K562 (cell line): ENCODE measurements at regions not wholly inside any gene's neighbourhood (a gene's known extent, or its start where the extent isn't known, plus 50 kb on each side); places are given as distances from the start of the nearest gene placed in this dataset.

ENCODE experiments used
- ATAC-seq: fragments of 200-7000 bp; cut with Tn5 transposase; 3 replicates; pipeline ENCODE4 v1.9.1; 2020; ENCODE audit warnings: moderate library complexity
- BruUV-seq: library from RNA; stranded (reverse); fragments of 400-500 nt; replicated peaks from 2 replicates; lab custom pipeline; 2021; lab: Mats Ljungman, UMichigan
- CTCF ChIA-PET: fragments of 300-600 bp; formaldehyde crosslinking; extraction: SDS; loops from one replicate; lab custom pipeline; 2021; ENCODE audit warnings: low intra/inter-chr PET ratio; lab: Yijun Ruan, JAX
- POLR2A ChIA-PET: fragments of 300-600, 350-650 bp; sonication (Branson Sonifier 250); formaldehyde crosslinking; extraction: SDS; loops from one replicate; lab custom pipeline; 2021; ENCODE audit warnings: antibody characterized with exemption, inconsistent platforms; lab: Yijun Ruan, JAX
- DNase-seq, 4 experiments: peaks; one replicate each; pipeline versions ENCODE4 v3.0.0 to v3.0.0-alpha.2; 2011 to 2018; ENCODE audit warnings: low spot score in 3 of 4, mixed read lengths in 3 of 4; ENCODE audit errors: extremely low read depth in 1 of 4
- FAIRE-seq: peaks from 2 replicates; lab custom pipeline; 2011; peaks lifted over from hg19 to GRCh38; lab: Jason Lieb, UNC
- H2AFZ ChIP-seq: 2 replicates; pipeline ENCODE4 v1.6.0; 2011; ENCODE audit warnings: low read depth, low read length, control low read depth, inconsistent platforms
- H3K27ac ChIP-seq: fragments of 200-600 bp; 3 replicates; pipeline ENCODE4 v1.8.0; 2011; ENCODE audit warnings: low read depth, mild to moderate bottlenecking, control low read depth, inconsistent platforms, low read length, moderate library complexity, mixed read lengths; ENCODE audit errors: extremely low read depth
- H3K27me3 ChIP-seq, 2 experiments: fragments of 300-600 bp in 1 of 2; 2 replicates in 1 of 2; 3 replicates in 1 of 2; pipeline versions ENCODE4 v1.6.0 to v1.8.0; 2011; ENCODE audit warnings: inconsistent platforms in 2 of 2, low read length in 2 of 2, mild to moderate bottlenecking in 1 of 2, mixed read lengths in 1 of 2, moderate library complexity in 1 of 2; ENCODE audit not compliant: control insufficient read depth in 2 of 2, insufficient read depth in 2 of 2
- H3K36me3 ChIP-seq: fragments of 300-600 bp; 3 replicates; pipeline ENCODE4 v1.8.0; 2011; ENCODE audit warnings: mild to moderate bottlenecking, low read length, inconsistent platforms; ENCODE audit not compliant: control insufficient read depth, insufficient read depth
- H3K4me1 ChIP-seq, 2 experiments: fragments of 200-600 bp in 1 of 2; replicated peaks in 1 of 2; 2 replicates in 1 of 2; 3 replicates in 1 of 2; pipeline versions ENCODE4 v1.5.1 to v1.8.0; 2011; ENCODE audit warnings: inconsistent platforms in 2 of 2, low read length in 2 of 2, mild to moderate bottlenecking in 1 of 2, mixed read lengths in 1 of 2, moderate library complexity in 1 of 2; ENCODE audit not compliant: control insufficient read depth in 2 of 2, insufficient read depth in 2 of 2
- H3K4me2 ChIP-seq: 2 replicates; pipeline ENCODE4 v1.6.1; 2011; ENCODE audit warnings: low read length, control low read depth, inconsistent platforms, mixed read lengths; ENCODE audit not compliant: insufficient read depth
- H3K4me3 ChIP-seq: fragments of 200-600 bp; sonication (generic), shearing (Covaris generic); 2 replicates; pipeline ENCODE4 v1.5.1; 2016; ENCODE audit warnings: control low read depth, inconsistent platforms
- H3K79me2 ChIP-seq: fragments of 200-600 bp; 3 replicates; pipeline ENCODE4 v1.8.0; 2011; ENCODE audit warnings: low read length, inconsistent platforms; ENCODE audit not compliant: control insufficient read depth, insufficient read depth
- H3K9ac ChIP-seq, 2 experiments: 2 replicates each; pipeline versions ENCODE4 v1.6.0 to v1.6.1; 2011; ENCODE audit warnings: low read depth in 2 of 2, low read length in 2 of 2, control low read depth in 1 of 2, inconsistent platforms in 1 of 2, mild to moderate bottlenecking in 1 of 2, mixed read lengths in 1 of 2; ENCODE audit not compliant: insufficient read depth in 1 of 2
- H3K9me1 ChIP-seq: one replicate; pipeline ENCODE4 v1.6.0; 2011; ENCODE audit warnings: inconsistent platforms, mild to moderate bottlenecking, low read length, moderate library complexity; ENCODE audit not compliant: control insufficient read depth, insufficient read depth
- H3K9me3 ChIP-seq: replicated peaks from 2 replicates; pipeline ENCODE4 v1.5.1; 2011; ENCODE audit warnings: low read depth, low read length, inconsistent platforms; ENCODE audit not compliant: control insufficient read depth, insufficient read depth
- H4K20me1 ChIP-seq: replicated peaks from 2 replicates; pipeline ENCODE4 v1.6.1; 2011; ENCODE audit warnings: low read length, inconsistent platforms, mixed read lengths; ENCODE audit not compliant: control insufficient read depth, insufficient read depth
- IRF2 ChIP-seq: sonication (generic); formaldehyde crosslinking; IDR thresholded peaks from 2 replicates; pipeline ENCODE4 v1.8.1; 2022; ENCODE audit warnings: mild to moderate bottlenecking, missing genetic modification reagents
- JUND ChIP-seq, 2 experiments: IDR thresholded peaks; 2 replicates in 1 of 2; 3 replicates in 1 of 2; pipeline ENCODE4 v1.6.1; 2011; ENCODE audit warnings: borderline replicate concordance in 2 of 2, low read depth in 2 of 2, low read length in 2 of 2, improper control_type of control experiment in 1 of 2, missing biosample characterization in 1 of 2, missing genetic modification characterization in 1 of 2, missing genetic modification reagents in 1 of 2
- MEF2D ChIP-seq: conservative IDR thresholded peaks from 2 replicates; pipeline ENCODE4 v1.6.1; 2016; ENCODE audit warnings: low read depth, missing genetic modification characterization, missing compliant biosample characterization
- MIER1 ChIP-seq: fragments of 450-650 bp; IDR thresholded peaks from 2 replicates; pipeline ENCODE4 v1.6.1; 2016; ENCODE audit warnings: antibody characterized with exemption, mild to moderate bottlenecking, low read depth
- RAD51 ChIP-seq: fragments of 450-650 bp; IDR thresholded peaks from 2 replicates; pipeline ENCODE4 v1.7.1; 2016; ENCODE audit warnings: low read depth, mild to moderate bottlenecking, borderline replicate concordance
- SLC30A9 ChIP-seq: fragments of 250-450 bp; sonication (Bioruptor Pico); IDR thresholded peaks from 2 replicates; pipeline ENCODE4 v1.8.0; 2022; ENCODE audit warnings: mild to moderate bottlenecking, moderate library complexity
- TCF7 ChIP-seq: sonication (generic); IDR thresholded peaks from 2 replicates; pipeline ENCODE4 v1.6.1; 2016; ENCODE audit warnings: antibody characterized with exemption, borderline replicate concordance
- XRCC5 ChIP-seq: fragments of 200-400 bp; formaldehyde crosslinking; IDR thresholded peaks from 2 replicates; pipeline ENCODE4 v1.6.1; 2017; ENCODE audit warnings: low read depth, mild to moderate bottlenecking, low read length
- ZNF644 ChIP-seq: fragments of 200-800 bp; sonication (Bioruptor generic); IDR thresholded peaks from 2 replicates; pipeline ENCODE4 v1.6.1; 2016; ENCODE audit warnings: low read depth, missing genetic modification characterization, missing compliant biosample characterization
- WGBS: fragments of 100-300 bp; shearing (Covaris generic); methylation state at CpG from one replicate; pipeline ENCODE4 v1.1.6; 2016; ENCODE audit warnings: low coverage, mixed read lengths; ENCODE audit not compliant: insufficient coverage; ENCODE audit errors: missing lambda C conversion rate; 5-methylcytosine and 5-hydroxymethylcytosine counted together
- in situ Hi-C: fragments of 300-500 bp; cut with MboI; formaldehyde crosslinking; loops from 4 replicates; pipeline ENCODE4 v1.15.0; 2018; ENCODE audit warnings: inconsistent platforms, mixed read lengths
- intact Hi-C: fragments of 100-400 bp; cut with micrococcal nuclease; formaldehyde crosslinking; loops from 2 replicates; pipeline ENCODE4 v1.14.2; 2022

GRCh38 chr5:173441053-173441628 lies 112.9 kb upstream of the STC2 start (continued):
- TF ChIP-seq IRF2 (CRISPR knock-in tag) = no peak
- TF ChIP-seq, all 486 proteins: peak for 0

- Histone ChIP-seq H3K4me1 (no peaks in the 10 kb centered on the region), H3K4me3 (no peak overlapping the region), H3K27ac (no peak overlapping the region), H3K9me3 (no peaks in the 10 kb centered on the region), H3K4me2 (no peak overlapping the region), H3K27me3 (peaks cover 5 to 37% of the 10 kb centered on the region in 2 experiments; a peak in 4 of 5 replicates), H3K9me1 (no peaks in the 10 kb centered on the region)
- ChIA-PET CTCF (no interaction called here), POLR2A (no interaction called here)
- no peak for FAIRE-seq
- ATAC-seq = no peak
- intact Hi-C loops = no loop called here
- TF ChIP-seq XRCC5 = no peak
- no peak for TF ChIP-seq MEF2D (tag)
- no peak for TF ChIP-seq SLC30A9 (CRISPR knock-in tag)
- TF ChIP-seq JUND (IDR thresholded peaks at IDR 0.05; ENCODE audit: borderline replicate concordance, low read depth, low read length) = no peak
- TF ChIP-seq JUND (tag; IDR thresholded peaks at IDR 0.05; ENCODE audit: borderline replicate concordance, low read depth, low read length) = no peak
- TF ChIP-seq TCF7 = no peak
- TF ChIP-seq MIER1 = no peak
- TF ChIP-seq RAD51 = no peak
- TF ChIP-seq ZNF644 (tag) = no peak
- TF ChIP-seq, all 486 proteins: peak for 0
- in situ Hi-C loops = no loop called here
- Histone ChIP-seq H3K9ac (no peak overlapping the region), H2AFZ (no peak overlapping the region), H4K20me1 (no peaks in the 10 kb centered on the region), H3K79me2 (no peaks in the 10 kb centered on the region), H3K36me3 (no peaks in the 10 kb centered on the region)
- DNase-seq = no peak
- no TSS peak for BruUV-seq
- 0% methylated on average over 1 of the region's 1 CpG for WGBS
Measured at GRCh38 chr5:173438951-173439350, 110.7 kb upstream of the STC2 start.
